IMR-90 (cell line): ENCODE measurements at regions not wholly inside any gene's neighbourhood (a gene's known extent, or its start where the extent isn't known, plus 50 kb on each side); places are given as distances from the start of the nearest gene placed in this dataset.

Experiments
- ATAC-seq: fragments of 200-7000 bp; cut with Tn5 transposase; 2 replicates; pipeline ENCODE4 v1.9.1; 2020; ENCODE audit warnings: low read depth, mild to moderate bottlenecking, moderate library complexity
- BruUV-seq: library from RNA; stranded (reverse); fragments of 400-500 nt; replicated peaks from 2 replicates; lab custom pipeline; 2021; lab: Mats Ljungman, UMichigan
- CTCF ChIA-PET: fragments of 300-600 bp; formaldehyde crosslinking; extraction: SDS; loops from one replicate; lab custom pipeline; 2021; ENCODE audit warnings: antibody characterized with exemption; lab: Yijun Ruan, JAX
- POLR2A ChIA-PET: fragments of 300-600 bp; sonication (Branson Sonifier 250); formaldehyde crosslinking; loops from one replicate; lab custom pipeline; 2022; ENCODE audit warnings: antibody characterized with exemption; ENCODE audit not compliant: unreplicated experiment; lab: Charles Lee
- DNase-seq: peaks from one replicate; pipeline ENCODE4 v3.0.0; 2013
- H2AFZ ChIP-seq: replicated peaks from 2 replicates; pipeline ENCODE3; 2013; ENCODE audit warnings: low read length, mild to moderate bottlenecking; ENCODE audit not compliant: poor library complexity
- H2AK5ac ChIP-seq: 2 replicates; pipeline ENCODE4 v1.6.1; 2013; ENCODE audit warnings: low read depth, low read length, inconsistent platforms
- H2AK9ac ChIP-seq: replicated peaks from 2 replicates; pipeline ENCODE3; 2013; ENCODE audit warnings: mild to moderate bottlenecking, low read depth, low read length, moderate library complexity; ENCODE audit not compliant: poor library complexity
- H2BK120ac ChIP-seq: 2 replicates; pipeline ENCODE4 v1.6.1; 2013; ENCODE audit warnings: low read depth, low read length, inconsistent platforms
- H2BK15ac ChIP-seq: 3 replicates; pipeline ENCODE4 v1.6.1; 2013; ENCODE audit warnings: low read depth, low read length, inconsistent platforms
- H2BK20ac ChIP-seq: 2 replicates; pipeline ENCODE4 v1.6.1; 2013; ENCODE audit warnings: low read depth, mild to moderate bottlenecking, inconsistent platforms, low read length, moderate library complexity
- H2BK5ac ChIP-seq: 2 replicates; pipeline ENCODE4 v1.6.1; 2013; ENCODE audit warnings: mild to moderate bottlenecking, low read depth, low read length, inconsistent platforms; ENCODE audit not compliant: poor library complexity, severe bottlenecking
- H3K14ac ChIP-seq: replicated peaks from 2 replicates; pipeline ENCODE4 v1.6.1; 2013; ENCODE audit warnings: low read depth, low read length, inconsistent platforms
- H3K18ac ChIP-seq: 2 replicates; pipeline ENCODE4 v1.6.1; 2013; ENCODE audit warnings: low read depth, low read length, control low read depth
- H3K23ac ChIP-seq: 2 replicates; pipeline ENCODE4 v1.6.1; 2013; ENCODE audit warnings: low read depth, low read length, inconsistent platforms
- H3K27ac ChIP-seq: 2 replicates; pipeline ENCODE4 v1.5.1; 2013; ENCODE audit warnings: mild to moderate bottlenecking, control low read depth, low read length; ENCODE audit not compliant: insufficient read depth
- H3K27me3 ChIP-seq: 2 replicates; pipeline ENCODE4 v1.6.1; 2013; ENCODE audit warnings: low read length; ENCODE audit not compliant: control insufficient read depth, insufficient read depth
- H3K36me3 ChIP-seq: 2 replicates; pipeline ENCODE4 v1.6.1; 2013; ENCODE audit warnings: low read length, mixed read lengths; ENCODE audit not compliant: control insufficient read depth, insufficient read depth
- H3K4ac ChIP-seq: 2 replicates; pipeline ENCODE4 v1.6.1; 2013; ENCODE audit warnings: low read depth, low read length, inconsistent platforms
- H3K4me1 ChIP-seq: 2 replicates; pipeline ENCODE4 v1.6.1; 2013; ENCODE audit warnings: low read length, mixed read lengths; ENCODE audit not compliant: control insufficient read depth, insufficient read depth
- H3K4me2 ChIP-seq: 2 replicates; pipeline ENCODE4 v1.6.1; 2013; ENCODE audit warnings: low read depth, mild to moderate bottlenecking, control low read depth, low read length, moderate library complexity
- H3K4me3 ChIP-seq: 2 replicates; pipeline ENCODE4 v1.5.1; 2013; ENCODE audit warnings: low read depth, mild to moderate bottlenecking, control low read depth, low read length, moderate library complexity; ENCODE audit not compliant: insufficient read depth
- H3K56ac ChIP-seq: 2 replicates; pipeline ENCODE4 v1.6.1; 2013; ENCODE audit warnings: low read length, inconsistent platforms; ENCODE audit not compliant: insufficient read depth; ENCODE audit errors: extremely low read depth
- H3K79me1 ChIP-seq, 2 experiments: 2 replicates each; pipeline ENCODE4 v1.6.1; 2013; ENCODE audit warnings: low read length in 2 of 2, inconsistent platforms in 1 of 2, low read depth in 1 of 2
- H3K9ac ChIP-seq: 2 replicates; pipeline ENCODE4 v1.6.1; 2013; ENCODE audit warnings: low read depth, low read length, control low read depth
- H3K9me1 ChIP-seq: 2 replicates; pipeline ENCODE4 v1.6.1; 2013; ENCODE audit warnings: low read length, inconsistent platforms; ENCODE audit not compliant: insufficient read depth
- H3K9me3 ChIP-seq: 2 replicates; pipeline ENCODE4 v1.6.1; 2013; ENCODE audit warnings: low read length; ENCODE audit not compliant: control insufficient read depth, insufficient read depth
- H4K20me1 ChIP-seq: 2 replicates; pipeline ENCODE4 v1.6.1; 2013; ENCODE audit warnings: low read length, inconsistent platforms; ENCODE audit not compliant: insufficient read depth
- H4K5ac ChIP-seq: 2 replicates; pipeline ENCODE4 v1.6.1; 2013; ENCODE audit warnings: mild to moderate bottlenecking, low read depth, low read length, control low read depth
- H4K8ac ChIP-seq, 2 experiments: 2 replicates each; pipeline ENCODE4 v1.6.1; 2013; ENCODE audit warnings: low read depth in 2 of 2, low read length in 2 of 2, control low read depth in 1 of 2, inconsistent platforms in 1 of 2
- H4K91ac ChIP-seq: 2 replicates; pipeline ENCODE4 v1.6.1; 2013; ENCODE audit warnings: low read depth, low read length, inconsistent platforms; ENCODE audit not compliant: insufficient read depth
- BHLHE40 ChIP-seq: fragments of 150-350 bp; IDR thresholded peaks from 2 replicates; pipeline ENCODE4 v1.6.1; 2016; ENCODE audit warnings: mild to moderate bottlenecking, low read depth, low read length
- CEBPB ChIP-seq: IDR thresholded peaks from 2 replicates; pipeline ENCODE4 v1.6.1; 2012; ENCODE audit warnings: low read depth, low read length, improper control_type of control experiment
- CHD1 ChIP-seq: IDR thresholded peaks from 2 replicates; pipeline ENCODE4 v1.6.1; 2012; ENCODE audit warnings: low read depth, low read length, improper control_type of control experiment
- ELK1 ChIP-seq: fragments of 150-350 bp; IDR thresholded peaks from 2 replicates; pipeline ENCODE4 v1.6.1; 2016; ENCODE audit warnings: low read depth, mild to moderate bottlenecking, low read length, moderate library complexity, borderline replicate concordance
- FOS ChIP-seq: fragments of 150-350 bp; IDR thresholded peaks from 2 replicates; pipeline ENCODE4 v1.6.1; 2016; ENCODE audit warnings: low read depth, low read length
- MAFK ChIP-seq: IDR thresholded peaks from 2 replicates; pipeline ENCODE4 v1.6.1; 2012; ENCODE audit warnings: low read depth, low read length, improper control_type of control experiment
- MAZ ChIP-seq: IDR thresholded peaks from 2 replicates; pipeline ENCODE4 v1.6.1; 2012; ENCODE audit warnings: low read depth, mild to moderate bottlenecking, low read length, improper control_type of control experiment, moderate library complexity, borderline replicate concordance
- MXI1 ChIP-seq: IDR thresholded peaks from 2 replicates; pipeline ENCODE4 v1.6.1; 2012; ENCODE audit warnings: low read depth, mild to moderate bottlenecking, low read length, moderate library complexity, borderline replicate concordance
- NFE2L2 ChIP-seq: fragments of 150-350 bp; IDR thresholded peaks from 2 replicates; pipeline ENCODE4 v1.6.1; 2016; ENCODE audit warnings: low read depth, mild to moderate bottlenecking, low read length
- POLR2A ChIP-seq: IDR thresholded peaks from 2 replicates; pipeline ENCODE4 v1.6.1; 2012; ENCODE audit warnings: mild to moderate bottlenecking, low read depth, low read length
- RAD21 ChIP-seq: IDR thresholded peaks from 2 replicates; pipeline ENCODE4 v1.6.1; 2012; ENCODE audit warnings: low read length, improper control_type of control experiment
- RCOR1 ChIP-seq: IDR thresholded peaks from 2 replicates; pipeline ENCODE4 v1.6.1; 2012; ENCODE audit warnings: mild to moderate bottlenecking, low read length, improper control_type of control experiment; ENCODE audit not compliant: insufficient replicate concordance
- RFX5 ChIP-seq: IDR thresholded peaks from 2 replicates; pipeline ENCODE4 v1.8.0; 2012; ENCODE audit warnings: low read depth, mild to moderate bottlenecking, low read length, moderate library complexity
- SMC3 ChIP-seq: fragments of 150-350 bp; IDR thresholded peaks from 2 replicates; pipeline ENCODE4 v1.6.1; 2016; ENCODE audit warnings: low read depth, mild to moderate bottlenecking, antibody characterized with exemption, low read length, moderate library complexity
- USF2 ChIP-seq: fragments of 150-350 bp; IDR thresholded peaks from 2 replicates; pipeline ENCODE4 v1.6.1; 2017; ENCODE audit warnings: mild to moderate bottlenecking, antibody characterized with exemption, low read length, low read depth
- WGBS, 2 experiments: methylation state at CpG; one replicate each; pipeline versions ENCODE4 v1.1.5 to v1.1.7; 2013; ENCODE audit warnings: missing lambda C conversion rate in 2 of 2; ENCODE audit not compliant: insufficient read length in 1 of 2; ENCODE audit errors: extremely low coverage in 2 of 2; 5-methylcytosine and 5-hydroxymethylcytosine counted together
- dilution Hi-C: fragments of 300-500 bp; cut with HindIII; formaldehyde crosslinking; loops from one replicate; pipeline ENCODE4 v1.14.3; 2018; ENCODE audit warnings: low sequenced_read_pairs; ENCODE audit not compliant: unreplicated experiment
- in situ Hi-C: fragments of 300-500 bp; cut with MboI; formaldehyde crosslinking; loops from 3 replicates; pipeline ENCODE4 v1.14.3; 2019; ENCODE audit warnings: low sequenced_read_pairs, inconsistent platforms, mixed read lengths
- intact Hi-C: fragments of 100-400 bp; cut with micrococcal nuclease; formaldehyde crosslinking; loops from 2 replicates; pipeline ENCODE4 v1.10.0; 2022
- TF ChIP-seq, protein P1 (sequence below): conservative IDR thresholded peaks from 2 replicates; pipeline ENCODE4 v1.5.1; 2012; ENCODE audit warnings: mild to moderate bottlenecking, low read depth, low read length, improper control_type of control experiment

- Histone ChIP-seq H3K14ac (no peak overlapping the region), H2BK120ac (no peak overlapping the region)
- POLR2A ChIA-PET = no interaction called here
These were observed 145.2 kb upstream of the CADM1 start for GRCh38 chr11:115649461-115649860.

More at GRCh38 chr11:115649461-115649860, 145.2 kb upstream of the CADM1 start:
- intact Hi-C loops = no loop called here
- CTCF ChIA-PET = interaction anchor here (1.2 kb wide), 1 partner anchor 11 kb away, joined by 3 read pairs; no protein-coding TSS in a partner anchor
- Histone ChIP-seq H3K4me3 (no peak overlapping the region), H3K9me1 (no peaks in the 10 kb centered on the region), H4K5ac (no peak overlapping the region), H3K18ac (no peak overlapping the region), H4K91ac (no peak overlapping the region), H2BK15ac (no peak overlapping the region), H3K56ac (no peak overlapping the region), H3K4me2 (no peak overlapping the region), H3K9me3 (no peaks in the 10 kb centered on the region), H3K36me3 (no peaks in the 10 kb centered on the region), H3K23ac (no peak overlapping the region), H3K27ac (no peak overlapping the region), H2AFZ (no peak overlapping the region), H3K9ac (no peak overlapping the region), H4K8ac (no peak overlapping the region), H3K79me1 (no peaks in the 10 kb centered on the region), H3K27me3 (peaks cover 4% of the 10 kb centered on the region), H2AK9ac (no peak overlapping the region), H4K20me1 (no peaks in the 10 kb centered on the region), H2AK5ac (no peak overlapping the region), H3K4me1 (peaks cover 1% of the 10 kb centered on the region; the same call in 1 of the 2 replicates), H2BK20ac (no peak overlapping the region), H2BK5ac (no peak overlapping the region), H3K4ac (no peak overlapping the region)
- TF ChIP-seq SMC3 (no peak), RAD21 (no peak), RCOR1 (no peak), MXI1 (no peak), POLR2A (no peak), MAZ (no peak), BHLHE40 (no peak), NFE2L2 (no peak), CHD1 (no peak), ELK1 (no peak), CEBPB (no peak), MAFK (no peak), RFX5 (no peak), USF2 (no peak), FOS (no peak)
- TF ChIP-seq, protein P1, sequence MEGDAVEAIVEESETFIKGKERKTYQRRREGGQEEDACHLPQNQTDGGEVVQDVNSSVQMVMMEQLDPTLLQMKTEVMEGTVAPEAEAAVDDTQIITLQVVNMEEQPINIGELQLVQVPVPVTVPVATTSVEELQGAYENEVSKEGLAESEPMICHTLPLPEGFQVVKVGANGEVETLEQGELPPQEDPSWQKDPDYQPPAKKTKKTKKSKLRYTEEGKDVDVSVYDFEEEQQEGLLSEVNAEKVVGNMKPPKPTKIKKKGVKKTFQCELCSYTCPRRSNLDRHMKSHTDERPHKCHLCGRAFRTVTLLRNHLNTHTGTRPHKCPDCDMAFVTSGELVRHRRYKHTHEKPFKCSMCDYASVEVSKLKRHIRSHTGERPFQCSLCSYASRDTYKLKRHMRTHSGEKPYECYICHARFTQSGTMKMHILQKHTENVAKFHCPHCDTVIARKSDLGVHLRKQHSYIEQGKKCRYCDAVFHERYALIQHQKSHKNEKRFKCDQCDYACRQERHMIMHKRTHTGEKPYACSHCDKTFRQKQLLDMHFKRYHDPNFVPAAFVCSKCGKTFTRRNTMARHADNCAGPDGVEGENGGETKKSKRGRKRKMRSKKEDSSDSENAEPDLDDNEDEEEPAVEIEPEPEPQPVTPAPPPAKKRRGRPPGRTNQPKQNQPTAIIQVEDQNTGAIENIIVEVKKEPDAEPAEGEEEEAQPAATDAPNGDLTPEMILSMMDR = no peak
- no CpG with 5 or more reads among the region's 5 CpGs for WGBS, 2 experiments
- no peak for DNase-seq
- no TSS peak for BruUV-seq
- in situ Hi-C loops = no loop called here
- dilution Hi-C loops = no loop called here
- ATAC-seq = no peak
